ENCODE measurements at regions not wholly inside any gene's neighbourhood (a gene's known extent, or its start where the extent isn't known, plus 50 kb on each side); places are given as distances from the start of the nearest gene placed in this dataset.
"Not testable (repeated sequence)": the region's sequence is repeated elsewhere in the genome, so short reads cannot be mapped to it uniquely, and the experiment has no call there.

GRCh38 chr11:3445535-3445934 lies 66.6 kb upstream of the ZNF195 start:
- DNase-seq (ENCODE audit: low read depth in 2 of 2, low spot score in 1 of 2) = not testable (repeated sequence)

- not testable (repeated sequence) for DNase-seq (ENCODE audit: low read depth in 2 of 2, low spot score in 1 of 2)
These were observed 65.4 kb upstream of the ZNF195 start for GRCh38 chr11:3444420-3444744.

DNA sequence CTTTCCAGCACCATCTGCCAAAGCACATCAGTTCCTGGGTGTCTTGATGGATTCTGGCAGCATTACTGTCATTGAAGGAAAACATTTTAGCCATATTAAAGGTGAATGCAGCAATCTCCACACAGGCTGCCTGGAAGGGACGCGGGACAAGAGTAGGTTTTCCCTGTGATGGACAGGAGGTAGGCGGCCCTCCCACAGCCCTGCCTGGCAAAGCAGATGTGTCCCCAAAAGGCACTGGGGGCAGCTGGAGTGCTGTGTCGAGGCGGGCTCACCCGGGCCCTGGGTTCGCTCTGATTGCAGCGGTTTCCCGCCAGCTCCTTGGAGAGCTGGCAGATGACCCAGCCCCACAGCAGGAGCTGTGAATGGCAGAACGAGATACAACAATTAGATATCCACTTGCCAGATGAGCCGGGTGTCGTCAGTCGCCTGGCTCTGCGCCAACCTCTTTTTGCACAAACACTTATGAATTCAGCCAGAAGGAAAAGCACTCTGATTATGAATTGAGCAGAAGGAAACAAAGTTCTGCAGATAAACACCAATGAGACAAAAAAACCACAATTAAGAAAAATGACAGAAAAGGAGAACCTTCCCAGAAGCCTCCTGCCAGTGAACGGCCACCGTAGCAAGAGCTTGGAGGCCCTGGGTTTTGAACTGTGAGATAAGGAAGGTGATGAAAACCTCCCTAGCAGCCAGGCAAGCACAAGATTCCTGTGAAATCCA lies 64.9 kb upstream of the ZNF195 start:
- DNase-seq (ENCODE audit: low read depth in 2 of 2, low spot score in 1 of 2) = not testable (repeated sequence)

DNA sequence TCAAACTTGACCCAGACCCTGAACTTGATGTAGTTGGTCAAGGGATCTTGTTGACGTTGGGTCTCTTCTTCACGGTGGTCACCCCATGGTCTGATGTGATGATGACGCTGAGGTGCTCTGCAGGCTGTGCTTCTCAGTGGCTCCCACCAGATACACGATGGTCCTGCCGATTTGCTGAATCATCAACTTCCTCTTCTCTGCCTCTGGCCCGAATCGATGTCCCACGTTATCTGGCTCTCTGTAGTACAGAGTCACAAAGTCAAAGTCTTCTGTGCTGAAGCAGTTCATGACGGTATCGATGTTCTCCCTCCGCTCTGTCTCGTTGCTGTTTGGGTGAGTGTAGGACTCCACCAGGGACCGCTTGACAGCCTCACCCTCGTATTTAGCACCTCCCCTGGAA lies 58.5 kb upstream of the ZNF195 start:
- not testable (repeated sequence) for DNase-seq (ENCODE audit: low read depth in 2 of 2, low spot score in 1 of 2)

GRCh38 chr11:3434976-3435375 lies 56.0 kb upstream of the ZNF195 start:
- DNase-seq (ENCODE audit: low read depth in 2 of 2, low spot score in 1 of 2) = no peak

DNA sequence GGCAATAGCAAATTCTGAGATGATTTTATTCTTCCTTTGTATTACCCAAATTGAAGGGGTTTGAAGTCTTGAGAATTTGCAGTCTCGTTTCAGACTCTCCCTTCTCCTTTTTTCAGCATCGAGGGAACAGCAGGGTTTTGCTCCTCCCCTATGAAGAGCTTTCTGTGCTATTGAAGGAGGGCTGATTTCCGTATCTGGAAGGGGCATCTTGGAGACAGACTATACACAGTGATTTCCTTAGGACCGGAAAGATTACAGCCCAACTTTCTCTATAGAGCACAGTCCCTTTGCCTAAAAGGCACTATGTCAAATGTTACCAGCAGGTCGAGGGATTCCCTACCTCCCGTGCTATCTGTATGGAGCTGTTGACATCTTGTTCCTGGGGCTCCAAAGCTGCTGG lies 50.2 kb upstream of the ZNF195 start:
- DNase-seq (ENCODE audit: low read depth in 2 of 2, low spot score in 1 of 2) = not testable (repeated sequence)
